ENCODE measurements at regions not wholly inside any gene's neighbourhood (a gene's known extent, or its start where the extent isn't known, plus 50 kb on each side); places are given as distances from the start of the nearest gene placed in this dataset.

- TF ChIP-seq, protein P1, sequence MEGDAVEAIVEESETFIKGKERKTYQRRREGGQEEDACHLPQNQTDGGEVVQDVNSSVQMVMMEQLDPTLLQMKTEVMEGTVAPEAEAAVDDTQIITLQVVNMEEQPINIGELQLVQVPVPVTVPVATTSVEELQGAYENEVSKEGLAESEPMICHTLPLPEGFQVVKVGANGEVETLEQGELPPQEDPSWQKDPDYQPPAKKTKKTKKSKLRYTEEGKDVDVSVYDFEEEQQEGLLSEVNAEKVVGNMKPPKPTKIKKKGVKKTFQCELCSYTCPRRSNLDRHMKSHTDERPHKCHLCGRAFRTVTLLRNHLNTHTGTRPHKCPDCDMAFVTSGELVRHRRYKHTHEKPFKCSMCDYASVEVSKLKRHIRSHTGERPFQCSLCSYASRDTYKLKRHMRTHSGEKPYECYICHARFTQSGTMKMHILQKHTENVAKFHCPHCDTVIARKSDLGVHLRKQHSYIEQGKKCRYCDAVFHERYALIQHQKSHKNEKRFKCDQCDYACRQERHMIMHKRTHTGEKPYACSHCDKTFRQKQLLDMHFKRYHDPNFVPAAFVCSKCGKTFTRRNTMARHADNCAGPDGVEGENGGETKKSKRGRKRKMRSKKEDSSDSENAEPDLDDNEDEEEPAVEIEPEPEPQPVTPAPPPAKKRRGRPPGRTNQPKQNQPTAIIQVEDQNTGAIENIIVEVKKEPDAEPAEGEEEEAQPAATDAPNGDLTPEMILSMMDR (IDR thresholded peaks at IDR 0.05), result no peak
- TF ChIP-seq EZH2 (IDR thresholded peaks at IDR 0.05; ENCODE audit: borderline replicate concordance, insufficient read depth, low read depth, low read length, poor library complexity, severe bottlenecking), result no peak
These were observed 94.1 kb downstream of the FGF18 start for GRCh38 chr5:171513591-171513990.
